Right renal cortex interstitium (tissue), 3 donors: ENCODE measurements at regions not wholly inside any gene's neighbourhood (a gene's known extent, or its start where the extent isn't known, plus 50 kb on each side); places are given as distances from the start of the nearest gene placed in this dataset.
"Not testable (repeated sequence)": the region's sequence is repeated elsewhere in the genome, so short reads cannot be mapped to it uniquely, and the experiment has no call there.

Experiments used
- DNase-seq, 3 donors: peaks; one replicate each; pipeline ENCODE4 v3.0.0-alpha.2; 2013; ENCODE audit warnings: low read depth in 3 of 3, low spot score in 2 of 3

- DNase-seq, result no peak
These were observed 97.8 kb upstream of the KLF6 start for GRCh38 chr10:3882855-3883254.

- no peak for DNase-seq
These were observed 96.6 kb upstream of the KLF6 start for GRCh38 chr10:3881622-3882021.

GRCh38 chr10:3879073-3879472 lies 94.1 kb upstream of the KLF6 start:
- DNase-seq, result no peak

- DNase-seq, result no peak
These were observed 92.4 kb upstream of the KLF6 start for GRCh38 chr10:3877211-3878000.

GRCh38 chr10:3876350-3876962 lies 91.4 kb upstream of the KLF6 start:
- no peak for DNase-seq

GRCh38 chr10:3875842-3876235 lies 90.8 kb upstream of the KLF6 start:
- DNase-seq, result no peak

GRCh38 chr10:3874990-3875841 lies 90.2 kb upstream of the KLF6 start:
- no peak for DNase-seq

- not testable (repeated sequence) for DNase-seq
These were observed 89.6 kb upstream of the KLF6 start for GRCh38 chr10:3874610-3874989.

- DNase-seq, result no peak
These were observed 88.9 kb upstream of the KLF6 start for GRCh38 chr10:3873728-3874461.

- no peak for DNase-seq
These were observed 87.8 kb upstream of the KLF6 start for GRCh38 chr10:3872712-3873329.

- DNase-seq, result no peak
These were observed 86.5 kb upstream of the KLF6 start for GRCh38 chr10:3871424-3871996.

GRCh38 chr10:3869036-3869435 lies 84.0 kb upstream of the KLF6 start:
- no peak for DNase-seq

- no peak for DNase-seq
These were observed 83.3 kb upstream of the KLF6 start for GRCh38 chr10:3868271-3868664.

GRCh38 chr10:3867454-3868270 lies 82.7 kb upstream of the KLF6 start:
- no peak for DNase-seq

GRCh38 chr10:3866332-3866731 lies 81.3 kb upstream of the KLF6 start:
- no peak for DNase-seq

- DNase-seq, result no peak
These were observed 80.6 kb upstream of the KLF6 start for GRCh38 chr10:3865565-3865964.

- DNase-seq, result no peak
These were observed 76.8 kb upstream of the KLF6 start for GRCh38 chr10:3861795-3862194.

- no peak for DNase-seq
These were observed 73.2 kb upstream of the KLF6 start for GRCh38 chr10:3858051-3858845.

- no peak for DNase-seq
These were observed 72.3 kb upstream of the KLF6 start for GRCh38 chr10:3857318-3857717.
